HCEC 1CT (cell line): ENCODE measurements at regions not wholly inside any gene's neighbourhood (a gene's known extent, or its start where the extent isn't known, plus 50 kb on each side); places are given as distances from the start of the nearest gene placed in this dataset.
"Not testable (repeated sequence)": the region's sequence is repeated elsewhere in the genome, so short reads cannot be mapped to it uniquely, and the experiment has no call there.

ENCODE experiments used
- DNase-seq: peaks from one replicate; pipeline ENCODE4 v3.0.0-alpha.2; 2017

DNA sequence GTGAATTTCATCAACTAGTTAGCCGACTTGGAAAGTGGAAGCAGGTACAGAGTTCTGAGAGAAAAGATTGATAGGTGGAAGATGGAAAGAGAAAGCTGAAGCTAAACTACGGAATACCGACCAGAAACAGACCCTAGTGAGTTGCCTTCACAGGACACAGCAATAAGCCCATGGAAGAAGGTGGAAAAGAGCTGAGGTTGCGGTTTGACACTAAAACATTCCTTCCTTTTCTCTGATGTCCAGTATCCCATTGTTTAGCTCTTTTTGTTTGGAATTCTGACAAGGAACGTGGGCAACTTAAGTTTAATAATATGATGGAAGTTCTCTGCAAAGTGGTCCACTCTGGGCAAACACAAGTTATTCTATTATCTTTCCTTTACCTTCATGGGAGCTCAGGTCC is 110.1 kb upstream of the ADTRP start:
- no peak for DNase-seq

DNA sequence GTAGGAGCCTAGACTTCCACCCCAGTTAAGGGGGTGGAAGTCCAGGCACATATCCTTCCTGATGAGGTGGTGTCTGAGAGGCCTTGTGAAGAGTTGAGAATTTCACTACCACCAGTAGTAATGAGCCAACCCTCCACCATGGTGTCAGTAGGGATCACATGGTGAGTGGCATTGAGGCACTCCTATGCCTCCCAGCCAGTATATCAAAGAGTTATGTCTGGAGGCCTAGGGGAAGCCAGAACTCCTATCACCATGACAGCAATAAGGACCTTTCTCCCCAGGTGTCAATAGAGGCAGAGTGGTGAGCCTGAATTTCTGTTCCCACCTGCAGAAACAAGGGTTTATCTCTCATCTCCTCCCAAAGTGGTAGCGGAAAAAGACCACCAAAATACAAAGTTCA is 106.6 kb upstream of the ADTRP start:
- DNase-seq = no peak

GRCh38 chr6:11883471-11883870 is 104.9 kb upstream of the ADTRP start:
- not testable (repeated sequence) for DNase-seq

DNA sequence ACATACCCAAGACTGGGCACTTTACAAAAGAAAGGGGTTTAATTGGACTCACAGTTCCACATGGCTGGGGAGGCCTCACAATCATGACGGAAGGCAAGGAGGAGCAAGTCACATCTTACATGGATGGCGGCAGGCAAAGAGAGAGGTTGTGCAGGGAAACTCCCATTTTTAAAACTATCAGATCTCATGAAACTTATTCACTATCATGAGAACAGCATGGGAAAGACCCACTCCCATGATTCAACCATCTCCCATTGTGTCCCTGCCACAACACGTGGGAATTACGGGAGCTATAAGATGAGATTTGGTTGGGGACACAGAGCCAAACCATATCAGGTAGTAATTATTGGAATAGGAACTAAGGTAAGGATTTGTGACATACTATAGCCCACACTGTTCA is 101.6 kb upstream of the ADTRP start:
- DNase-seq = not testable (repeated sequence)

DNA sequence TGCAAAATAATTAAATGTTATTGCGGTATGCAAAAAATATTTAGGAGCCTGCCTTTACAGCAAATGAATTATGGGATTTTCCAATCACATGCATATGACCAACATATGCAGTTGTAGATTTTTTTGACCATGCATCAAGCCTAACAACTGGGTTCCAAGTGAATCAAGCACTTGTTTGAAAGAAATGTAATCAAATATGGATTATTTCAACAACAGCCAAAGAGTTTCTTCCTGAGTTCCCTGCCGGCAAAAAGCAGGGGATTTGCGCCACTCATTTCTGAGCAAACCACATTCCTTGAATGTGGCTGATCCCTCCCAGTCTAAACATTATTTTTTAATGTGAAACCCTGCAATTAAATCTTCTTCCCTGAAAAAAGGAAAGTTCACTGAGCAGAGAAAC is 100.1 kb upstream of the ADTRP start:
- no peak for DNase-seq

DNA sequence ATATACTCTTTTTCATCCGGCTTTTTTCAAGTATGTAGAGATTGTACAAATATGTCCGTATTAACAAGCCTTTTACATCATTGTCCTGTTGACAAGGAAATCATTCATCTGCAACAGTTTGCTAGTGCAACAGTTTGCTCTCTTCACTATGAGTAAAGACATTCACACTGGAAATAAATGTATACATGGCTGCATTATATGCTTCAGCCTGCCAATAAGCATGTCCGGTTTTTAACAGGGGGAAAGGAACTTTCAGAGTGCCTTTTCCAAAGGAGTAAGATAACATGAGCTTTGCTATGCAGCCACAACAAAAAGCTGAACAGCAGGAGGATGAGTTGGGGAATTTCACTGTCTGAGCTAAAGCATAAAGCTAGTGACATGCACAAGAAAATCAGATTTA is 99.4 kb upstream of the ADTRP start:
- DNase-seq = no peak

- no peak for DNase-seq
Observed at GRCh38 chr6:11876934-11877433, 98.4 kb upstream of the ADTRP start.

GRCh38 chr6:11875325-11876109 is 96.9 kb upstream of the ADTRP start:
- no peak for DNase-seq

DNA sequence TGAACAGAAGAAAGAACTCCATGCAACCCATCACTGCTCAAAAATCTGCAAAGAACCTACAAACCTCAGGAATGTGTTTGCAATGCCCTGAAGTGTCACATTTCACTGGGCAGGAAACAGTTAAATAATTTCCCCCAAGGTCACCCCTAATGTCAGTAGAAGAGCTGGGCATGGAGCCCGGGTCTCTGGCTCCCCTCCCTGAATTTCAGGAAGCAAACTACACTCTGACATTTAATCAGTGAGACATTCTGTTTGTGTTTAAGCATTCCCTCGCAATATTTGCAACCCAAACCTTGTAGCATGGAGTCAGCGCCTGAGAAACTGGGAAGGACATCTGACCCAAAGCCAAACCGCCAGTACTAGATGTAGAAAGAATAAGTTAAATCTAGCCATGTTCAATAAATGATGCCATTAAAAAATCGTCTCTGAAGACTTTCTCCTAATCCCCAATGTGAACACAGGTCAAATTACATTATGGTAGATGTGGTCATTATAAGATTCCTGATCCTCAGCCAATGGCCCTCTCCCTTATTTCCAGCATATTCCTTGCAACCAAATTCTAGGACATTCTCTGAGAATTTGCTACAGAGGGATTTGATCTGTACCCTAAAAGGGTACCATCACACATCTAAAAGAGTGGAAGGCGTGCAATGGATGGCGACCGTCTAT is 91.2 kb upstream of the ADTRP start:
- peak; percentile 41 for DNase-seq

DNA sequence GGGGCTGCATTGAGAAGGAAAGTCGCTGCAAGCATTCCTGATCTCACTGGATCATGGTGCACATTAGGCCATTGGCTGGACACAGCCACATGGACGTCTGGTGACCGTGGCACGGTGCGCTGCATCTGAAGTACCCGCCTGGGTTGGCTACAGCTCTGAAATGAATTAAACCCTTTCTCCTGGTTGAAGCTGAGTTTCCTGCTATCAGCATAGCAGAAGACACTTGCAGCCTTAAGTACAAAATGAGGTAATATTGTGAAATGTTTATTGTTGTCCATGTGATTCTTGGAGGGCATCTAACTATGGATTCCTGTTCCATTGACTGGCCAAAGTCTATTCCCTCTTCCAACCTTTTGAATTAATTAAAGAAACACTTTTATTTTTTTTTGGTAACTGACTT is 89.8 kb upstream of the ADTRP start:
- no peak for DNase-seq

DNA sequence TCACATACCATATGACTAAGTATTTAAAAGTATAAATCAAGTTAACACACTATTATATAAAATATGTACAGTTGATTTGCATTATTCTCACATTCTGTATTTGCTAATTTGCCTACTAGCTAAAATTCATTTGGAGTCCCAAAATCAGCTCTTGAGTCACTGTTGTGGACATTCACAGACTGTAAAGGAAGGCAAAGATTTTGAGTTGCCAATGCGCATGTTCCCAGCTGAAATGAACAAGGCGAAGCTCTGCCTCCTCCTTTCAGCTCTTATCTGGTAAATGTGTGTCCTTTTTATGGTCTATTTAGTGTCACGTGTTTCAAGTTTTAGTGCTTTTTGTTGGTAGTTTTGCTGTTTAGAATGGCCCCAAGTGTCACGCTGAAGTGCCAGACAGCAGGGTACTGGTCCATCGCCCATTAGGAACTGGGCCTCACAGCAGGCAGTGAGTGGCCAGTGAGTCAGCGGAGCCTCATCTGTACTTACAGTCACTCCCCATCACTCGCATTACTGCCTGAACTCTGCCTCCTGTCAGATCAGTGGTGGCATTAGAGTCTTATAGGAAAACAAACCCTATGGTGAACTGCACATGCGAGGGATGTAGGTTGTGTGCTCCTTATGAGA is 87.2 kb upstream of the ADTRP start:
- DNase-seq = peak; percentile 80

GRCh38 chr6:11858439-11858838 is 79.8 kb upstream of the ADTRP start:
- DNase-seq = no peak

- no peak for DNase-seq
Observed at GRCh38 chr6:11855743-11856142, 77.1 kb upstream of the ADTRP start.

DNA sequence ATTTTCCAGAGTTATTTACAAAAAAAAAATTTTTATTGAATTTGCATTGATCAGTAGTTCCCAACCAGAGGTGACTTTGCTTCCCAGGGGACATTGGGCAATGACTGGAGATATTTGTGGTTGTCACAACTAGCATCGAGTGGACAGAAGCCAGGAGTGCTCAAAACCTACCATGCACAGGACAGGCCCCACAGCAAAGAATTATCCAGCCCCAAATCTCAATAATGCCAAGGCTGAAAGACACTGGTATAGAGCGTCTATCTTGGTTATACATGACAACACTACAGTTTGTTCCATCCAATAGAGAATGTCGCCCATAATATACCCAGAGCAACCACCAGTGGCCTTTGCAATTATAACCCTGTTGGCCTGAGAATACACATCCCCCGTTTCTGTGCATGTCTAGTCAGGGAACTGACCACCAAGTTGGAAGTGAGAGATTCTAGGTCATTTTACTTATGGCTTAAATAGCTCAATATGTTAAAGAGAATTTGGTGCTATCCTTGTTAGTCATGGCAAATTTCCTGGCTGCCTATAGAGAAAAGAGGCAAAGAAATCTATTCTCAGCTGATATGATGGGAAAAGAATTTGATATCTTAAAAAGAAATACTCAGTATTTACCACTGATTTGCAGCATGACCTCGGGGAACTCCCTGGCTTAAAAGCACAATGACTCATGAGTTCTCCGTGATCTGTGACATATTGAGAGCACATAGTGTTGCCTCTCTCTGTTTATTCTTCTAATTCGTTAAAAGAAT is 76.0 kb upstream of the ADTRP start:
- DNase-seq = peak; percentile 61

DNA sequence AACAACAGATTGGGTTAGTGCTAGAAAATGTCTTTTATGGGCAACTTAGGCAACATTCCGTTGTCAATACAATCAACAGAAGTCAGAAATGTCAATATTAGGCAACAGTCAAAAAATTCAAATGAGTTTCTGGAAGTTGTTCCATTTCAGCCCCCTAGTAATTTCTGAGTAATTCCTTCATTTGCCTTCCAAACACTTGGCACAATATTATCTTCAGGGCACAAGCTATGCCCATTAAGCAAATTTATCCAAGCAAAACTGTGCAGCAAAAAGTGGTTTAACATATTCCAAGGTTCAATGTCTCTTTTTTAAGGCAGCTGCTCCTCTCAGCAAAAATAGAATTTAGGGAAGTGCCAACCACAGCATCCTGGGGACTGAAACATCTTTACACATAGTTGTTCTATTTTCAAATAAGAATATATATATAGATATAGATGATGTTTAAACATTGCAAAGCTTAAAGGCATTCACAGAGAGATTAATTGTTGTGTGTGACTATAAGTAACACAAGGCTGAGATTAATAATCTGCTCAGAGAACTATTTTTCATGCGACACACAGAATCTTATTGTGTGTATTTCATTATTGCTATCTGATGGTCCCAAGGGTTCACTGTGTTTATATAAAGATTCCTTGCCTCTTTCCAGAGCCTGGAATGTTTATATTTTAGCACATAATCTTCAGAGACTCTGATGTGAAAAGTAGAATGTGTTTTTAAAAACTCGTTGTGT is 75.2 kb upstream of the ADTRP start:
- no peak for DNase-seq

GRCh38 chr6:11852061-11852651 is 73.6 kb upstream of the ADTRP start:
- no peak for DNase-seq

DNA sequence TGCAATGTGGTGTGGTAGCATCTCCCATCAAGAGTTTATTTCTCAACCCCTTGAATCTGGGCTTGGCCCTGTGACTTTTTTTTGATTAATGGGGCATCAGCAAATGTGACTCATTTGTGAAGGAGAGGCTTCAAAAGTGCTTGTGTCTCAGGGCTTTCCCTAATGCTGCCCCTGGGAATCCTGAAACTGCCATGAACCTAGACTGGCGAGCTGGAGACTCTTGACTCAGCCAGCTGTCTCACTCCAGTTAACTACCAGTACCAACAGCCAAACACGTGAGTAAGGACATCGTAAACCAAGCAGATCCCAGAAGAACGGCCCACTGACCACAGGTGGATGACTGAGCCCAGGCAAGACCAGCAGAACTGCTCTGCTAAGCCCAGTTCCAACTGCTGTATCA is 72.8 kb upstream of the ADTRP start:
- peak; percentile 44 for DNase-seq

DNA sequence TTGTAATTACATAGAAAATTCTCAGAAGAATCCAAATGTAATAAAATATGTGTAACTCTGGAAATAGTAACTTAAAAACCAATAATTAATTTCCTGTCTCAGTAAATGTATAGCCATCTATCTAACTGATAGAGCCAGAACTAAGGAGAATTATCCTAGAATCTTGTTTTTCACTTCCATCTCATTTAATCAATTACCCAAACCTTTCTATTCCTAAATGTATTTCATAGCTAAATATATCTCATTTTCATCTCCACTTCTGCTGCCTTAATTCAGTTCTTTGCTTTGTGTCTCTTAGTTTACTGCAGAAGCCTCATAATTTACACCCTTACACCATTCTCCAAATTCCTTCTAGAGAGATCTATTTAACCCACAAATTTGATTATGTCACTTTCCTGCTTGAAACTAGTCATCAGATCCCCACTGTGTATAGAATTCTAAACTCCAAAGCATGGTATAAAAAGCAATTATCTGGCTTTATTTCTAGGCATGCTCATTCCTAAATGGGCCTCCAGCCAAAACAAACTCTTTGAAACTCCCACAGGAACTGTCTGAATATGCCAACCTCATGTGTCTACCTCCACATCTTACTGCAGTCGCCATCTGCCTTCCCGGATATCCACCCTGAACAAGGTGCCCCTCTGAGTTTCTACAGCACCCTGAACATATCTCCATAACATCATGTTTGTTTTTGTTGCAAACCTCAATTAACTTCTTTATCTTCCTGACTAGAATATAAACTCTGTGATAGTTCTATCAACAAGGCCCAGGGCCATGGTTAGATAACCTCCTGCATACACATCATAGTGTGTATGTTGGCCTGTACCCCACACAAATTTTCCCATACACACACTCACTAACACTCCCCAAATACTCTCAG is 70.5 kb upstream of the ADTRP start:
- DNase-seq = no peak

DNA sequence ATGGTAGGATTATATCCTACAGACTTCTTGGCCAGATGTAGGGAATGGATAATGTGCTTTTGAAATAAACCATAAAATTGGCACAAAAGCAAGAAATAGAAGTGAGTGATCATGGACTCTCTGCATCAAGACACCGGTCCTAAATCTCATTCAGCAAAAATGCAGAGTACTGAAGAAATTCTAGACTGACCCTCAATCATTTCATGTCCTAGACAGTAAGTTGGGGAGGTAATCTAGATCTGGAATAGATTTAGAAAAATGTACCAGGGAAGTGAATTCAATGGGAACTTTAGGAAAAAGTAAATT is 69.7 kb upstream of the ADTRP start:
- DNase-seq = no peak

- DNase-seq = no peak
Observed at GRCh38 chr6:11847515-11848345, 69.1 kb upstream of the ADTRP start.
